HUES64 (cell line): ENCODE measurements at regions not wholly inside any gene's neighbourhood (a gene's known extent, or its start where the extent isn't known, plus 50 kb on each side); places are given as distances from the start of the nearest gene placed in this dataset.

ENCODE experiments used
- H3K27ac ChIP-seq: 2 replicates; pipeline ENCODE4 v1.7.0; 2013; ENCODE audit warnings: low read depth, low read length, inconsistent platforms
- H3K27me3 ChIP-seq: 2 replicates; pipeline ENCODE4 v1.6.1; 2013; ENCODE audit warnings: mild to moderate bottlenecking, low read length; ENCODE audit not compliant: insufficient read depth
- H3K36me3 ChIP-seq: 2 replicates; pipeline ENCODE4 v1.6.1; 2013; ENCODE audit warnings: mild to moderate bottlenecking, low read length; ENCODE audit not compliant: insufficient read depth
- H3K4me1 ChIP-seq: 2 replicates; pipeline ENCODE4 v1.6.1; 2013; ENCODE audit warnings: mild to moderate bottlenecking, low read length, moderate library complexity; ENCODE audit not compliant: insufficient read depth
- H3K4me3 ChIP-seq: 2 replicates; pipeline ENCODE4 v1.5.1; 2013; ENCODE audit warnings: mild to moderate bottlenecking, low read length, moderate library complexity
- H3K9ac ChIP-seq: 2 replicates; pipeline ENCODE4 v1.6.1; 2013; ENCODE audit warnings: mild to moderate bottlenecking, low read depth, low read length
- H3K9me3 ChIP-seq: 2 replicates; pipeline ENCODE4 v1.6.1; 2013; ENCODE audit warnings: low read depth, low read length; ENCODE audit not compliant: insufficient read depth
- whole genome bisulfite sequencing: fragments of 150-250, 120-280 bp; methylation state at CpG from one replicate; pipeline ENCODE4 v1.1.7; 2013; ENCODE audit warnings: missing lambda C conversion rate; 5-methylcytosine and 5-hydroxymethylcytosine counted together

DNA sequence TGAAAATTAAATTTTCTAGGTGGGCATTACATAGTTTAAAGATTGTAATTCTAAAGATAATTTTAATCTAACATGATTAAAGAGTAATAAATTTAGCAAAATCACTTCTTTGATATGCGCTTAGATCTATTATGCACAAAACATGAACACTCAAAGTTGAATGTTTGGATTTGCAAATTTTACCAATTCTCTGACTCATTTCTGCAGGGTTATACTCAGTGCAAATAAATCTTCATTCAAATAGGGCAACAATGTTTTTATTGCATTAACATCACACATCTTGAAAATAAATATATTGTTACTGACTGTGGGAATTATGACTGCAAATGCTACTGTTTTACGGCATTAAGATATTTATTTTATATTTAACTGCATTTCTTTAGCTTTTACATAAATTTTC, 110.7 kb downstream of the OGFRL1 start:
- no peak overlapping the region for H3K27ac ChIP-seq
- H3K9ac ChIP-seq: no peak overlapping the region
- no peaks in the 10 kb centered on the region for H3K36me3 ChIP-seq
- no peak overlapping the region for H3K4me3 ChIP-seq
- no peaks in the 10 kb centered on the region for H3K27me3 ChIP-seq
- WGBS: 100% methylated on average over 1 of the region's 2 CpGs
- H3K4me1 ChIP-seq: peaks cover 32% of the 10 kb centered on the region
- H3K9me3 ChIP-seq: no peaks in the 10 kb centered on the region

DNA sequence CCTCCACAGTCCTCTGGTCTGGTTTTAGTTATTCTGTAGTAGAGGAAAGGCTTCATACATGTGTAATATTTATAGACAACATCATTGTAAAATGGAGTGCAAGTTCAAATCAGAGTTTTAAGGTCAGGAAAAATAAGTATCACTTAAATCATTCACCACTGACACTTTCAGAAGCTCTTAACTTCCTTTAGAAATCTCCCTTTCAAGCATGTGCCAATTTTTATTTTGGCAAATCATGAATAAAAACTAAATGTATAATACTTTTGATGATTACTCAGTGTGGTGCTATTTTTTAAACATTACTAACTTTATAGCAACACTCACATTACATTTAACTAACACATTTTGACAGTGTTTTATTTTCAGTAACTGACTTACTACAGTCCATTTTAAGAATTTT, 112.2 kb downstream of the OGFRL1 start:
- peaks cover 48% of the 10 kb centered on the region for H3K4me1 ChIP-seq
- H3K9me3 ChIP-seq: no peaks in the 10 kb centered on the region
- no peaks in the 10 kb centered on the region for H3K36me3 ChIP-seq
- no peak overlapping the region for H3K4me3 ChIP-seq
- H3K27ac ChIP-seq: no peak overlapping the region
- H3K9ac ChIP-seq: no peak overlapping the region
- no peaks in the 10 kb centered on the region for H3K27me3 ChIP-seq

DNA sequence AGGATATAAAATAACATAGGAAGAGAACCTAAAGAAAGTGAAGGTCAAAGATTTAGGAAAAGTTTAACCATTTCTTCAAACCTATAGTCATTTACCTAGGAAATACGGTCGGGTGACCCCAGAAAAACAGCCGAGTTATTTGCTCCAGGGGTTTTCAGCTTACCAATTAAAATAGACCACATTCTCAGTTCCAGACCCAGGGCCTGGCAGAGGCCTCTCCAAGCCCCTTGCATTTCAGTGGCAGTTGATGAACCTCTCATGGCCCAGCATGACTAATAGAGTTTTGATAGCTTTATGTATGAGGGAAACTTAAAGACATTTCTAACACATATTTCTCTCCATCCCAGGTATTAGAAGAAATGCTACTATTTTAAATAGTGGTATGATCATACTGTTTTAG, 113.5 kb downstream of the OGFRL1 start:
- H3K9me3 ChIP-seq: no peaks in the 10 kb centered on the region
- H3K4me3 ChIP-seq: no peak overlapping the region
- WGBS: 81% methylated on average over 3 of the region's 3 CpGs
- H3K9ac ChIP-seq: no peak overlapping the region
- H3K27me3 ChIP-seq: no peaks in the 10 kb centered on the region
- H3K4me1 ChIP-seq: peaks cover 61% of the 10 kb centered on the region
- H3K36me3 ChIP-seq: no peaks in the 10 kb centered on the region
- no peak overlapping the region for H3K27ac ChIP-seq

DNA sequence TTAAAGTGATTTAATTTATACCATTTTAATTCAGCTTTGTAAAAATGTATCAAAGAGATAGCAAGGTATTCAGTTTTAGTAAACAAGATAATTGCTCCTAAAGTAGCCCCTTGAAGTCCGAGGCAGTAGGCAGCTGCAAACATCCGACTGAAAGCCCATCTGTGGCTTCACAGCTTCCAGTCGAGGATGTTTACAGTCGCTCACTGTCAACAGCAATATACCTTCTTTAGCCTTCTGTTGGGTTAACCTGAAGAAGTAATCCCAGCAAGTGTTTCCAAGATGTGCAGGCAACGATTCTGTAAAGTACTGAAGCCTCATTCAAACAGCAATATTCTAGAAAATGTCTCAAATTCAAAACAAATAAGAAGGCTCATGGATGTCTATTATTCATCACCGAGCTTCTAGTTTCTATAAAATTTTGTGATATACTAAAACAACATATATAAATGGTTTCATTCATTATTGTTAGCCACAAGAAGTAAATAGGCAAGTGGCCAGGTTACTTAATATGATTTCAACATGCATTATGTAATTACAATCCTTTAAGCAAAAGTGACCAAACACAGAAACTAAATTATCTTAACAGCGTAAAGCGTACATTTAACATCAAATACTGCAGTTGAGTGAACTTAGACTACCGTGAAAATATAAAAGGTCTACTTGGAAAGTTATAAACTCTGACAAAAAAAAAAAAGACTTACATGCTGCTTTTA, 115.0 kb downstream of the OGFRL1 start:
- Histone ChIP-seq H3K4me3 (no peak overlapping the region), H3K27me3 (no peaks in the 10 kb centered on the region), H3K27ac (peak overlapping the region; percentile 48; the same call in 1 of the 2 replicates), H3K4me1 (peaks cover 72% of the 10 kb centered on the region), H3K9me3 (no peaks in the 10 kb centered on the region), H3K9ac (peak overlapping the region; percentile 11; the same call in 1 of the 2 replicates), H3K36me3 (no peaks in the 10 kb centered on the region)
- 46% methylated on average over 8 of the region's 9 CpGs for WGBS

DNA sequence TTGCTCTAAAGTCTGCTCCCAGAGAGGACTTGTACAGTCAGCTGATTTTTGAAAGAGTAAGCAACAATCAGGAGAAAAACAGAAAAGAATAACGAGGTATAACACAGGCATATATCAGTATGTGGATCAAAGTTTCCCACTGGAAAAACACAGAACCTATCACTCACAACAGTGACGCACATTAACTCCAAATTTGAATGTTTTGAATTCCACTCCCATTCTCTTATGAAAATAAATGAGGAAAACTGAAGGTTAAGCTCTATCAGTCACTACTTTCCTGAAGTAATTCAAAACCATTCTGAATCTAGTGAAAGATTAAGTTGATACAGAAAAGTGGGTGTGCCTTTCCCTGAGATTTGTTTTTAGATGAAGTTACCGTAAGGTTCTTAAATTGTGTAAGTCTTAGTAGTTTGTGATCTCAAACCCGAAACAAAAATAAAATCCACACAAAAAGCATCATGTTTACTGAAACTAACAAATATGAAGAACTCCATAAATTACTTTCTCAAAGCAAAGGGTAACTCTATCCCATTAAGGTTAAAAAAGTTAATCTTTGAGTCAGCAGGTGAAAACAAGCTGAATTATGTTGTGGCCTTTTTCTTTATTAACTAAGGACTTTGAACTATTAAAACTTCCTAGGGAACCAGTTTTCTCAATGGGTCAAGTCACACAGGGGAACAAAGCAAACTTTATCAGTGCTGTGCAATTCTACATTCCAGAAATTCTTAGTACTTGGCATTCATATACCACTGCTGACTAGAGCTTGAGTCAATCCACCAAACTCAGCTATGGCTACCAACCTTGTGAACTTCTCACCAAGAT, 115.7 kb downstream of the OGFRL1 start:
- Histone ChIP-seq H3K27me3 (no peaks in the 10 kb centered on the region), H3K36me3 (no peaks in the 10 kb centered on the region), H3K9me3 (no peaks in the 10 kb centered on the region), H3K27ac (peak overlapping the region; percentile 48), H3K9ac (peak overlapping the region; percentile 11; the same call in 1 of the 2 replicates), H3K4me3 (no peak overlapping the region; the same call in 1 of the 2 replicates), H3K4me1 (peaks cover 72% of the 10 kb centered on the region)
- 88% methylated on average over 3 of the region's 4 CpGs for WGBS

DNA sequence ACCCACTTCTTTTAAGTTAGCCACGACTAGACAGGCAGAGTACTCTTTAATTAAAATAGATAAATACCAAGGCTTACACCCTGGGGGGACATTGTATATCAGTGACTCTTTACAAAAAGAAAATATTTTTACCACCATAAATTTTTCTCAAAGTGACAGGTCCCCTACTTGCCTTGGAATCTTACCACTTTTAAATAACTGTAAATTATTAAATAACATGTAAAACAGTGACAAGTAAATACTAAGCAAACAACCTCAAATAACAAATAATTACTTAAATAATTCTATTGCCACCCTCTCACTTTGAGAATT, 116.3 kb downstream of the OGFRL1 start:
- Histone ChIP-seq H3K9ac (no peak overlapping the region), H3K4me3 (no peak overlapping the region; the same call in 1 of the 2 replicates), H3K36me3 (peaks cover under 1% of the 10 kb centered on the region; the same call in 1 of the 2 replicates), H3K9me3 (no peaks in the 10 kb centered on the region), H3K27ac (no peak overlapping the region), H3K4me1 (peaks cover 70% of the 10 kb centered on the region), H3K27me3 (no peaks in the 10 kb centered on the region)
- 43% methylated on average over 1 of the region's 1 CpG for WGBS

DNA sequence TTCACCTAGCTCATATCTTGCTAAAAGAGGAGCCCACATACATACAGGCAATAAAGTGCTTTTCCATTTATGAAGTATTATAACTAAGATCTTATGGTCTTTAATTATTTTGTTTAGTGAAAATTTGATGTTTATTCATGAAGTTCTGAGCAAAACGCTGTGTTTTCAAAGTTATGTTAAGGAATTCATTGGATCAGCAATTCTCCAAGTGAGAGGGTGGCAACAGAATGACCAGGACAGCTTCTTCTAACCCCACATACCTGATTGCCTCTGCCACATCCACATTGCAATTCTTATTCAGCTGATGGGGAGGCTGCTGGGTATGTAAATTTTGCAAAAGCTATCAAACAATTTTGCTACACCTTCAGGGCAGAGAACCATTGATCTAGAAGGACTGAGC, 116.8 kb downstream of the OGFRL1 start:
- H3K27me3 ChIP-seq: no peaks in the 10 kb centered on the region
- H3K4me3 ChIP-seq: no peak overlapping the region
- H3K4me1 ChIP-seq: peaks cover 68% of the 10 kb centered on the region
- WGBS: 43% methylated on average over 1 of the region's 1 CpG
- H3K9ac ChIP-seq: no peak overlapping the region
- H3K36me3 ChIP-seq: peaks cover 2% of the 10 kb centered on the region; the same call in 1 of the 2 replicates
- H3K9me3 ChIP-seq: no peaks in the 10 kb centered on the region
- no peak overlapping the region for H3K27ac ChIP-seq

DNA sequence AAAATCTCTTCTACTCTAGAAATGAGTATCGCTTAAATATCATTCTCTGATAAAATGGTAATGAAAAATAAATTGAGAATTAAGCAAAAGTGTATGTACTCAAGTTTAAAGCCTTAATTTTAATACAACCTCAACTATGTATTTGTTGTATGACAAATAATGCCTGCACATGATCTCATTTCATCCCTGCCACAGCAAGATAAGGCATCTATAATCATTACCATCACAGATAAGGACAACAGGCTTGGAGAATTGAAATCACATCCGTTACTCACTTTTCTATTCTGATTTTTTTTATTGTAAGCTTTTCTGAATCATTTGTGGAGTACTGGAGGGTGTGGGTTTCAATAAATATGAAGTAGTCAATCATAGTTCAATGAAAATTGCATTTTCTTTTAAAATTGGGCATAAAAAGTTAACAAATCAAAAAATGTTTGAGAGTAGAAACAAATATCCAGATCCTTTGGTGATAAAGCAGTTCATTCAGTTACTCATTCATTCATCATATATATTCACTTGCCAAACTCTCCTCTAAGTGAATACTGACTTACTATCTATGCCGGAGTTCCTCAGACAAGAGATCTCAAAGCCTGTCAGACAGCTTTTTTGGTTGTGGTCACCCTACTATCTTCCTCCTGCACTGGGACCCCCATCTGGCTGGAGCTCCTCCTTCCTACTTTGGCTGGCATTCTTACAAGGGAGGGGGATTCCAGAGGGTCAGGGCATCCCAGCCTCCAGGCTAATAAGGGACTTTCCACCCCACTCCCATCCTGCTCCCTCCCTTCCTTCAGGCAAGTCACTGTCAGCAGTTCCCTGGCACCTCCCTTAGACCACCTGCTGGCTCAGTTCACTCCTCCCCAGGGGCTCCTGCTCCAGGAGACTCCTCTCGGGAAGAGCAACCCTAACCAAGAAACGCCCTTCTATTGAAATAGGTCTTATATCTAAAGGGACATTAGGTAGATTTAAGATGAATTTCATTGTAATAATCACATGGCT, 118.6 kb downstream of the OGFRL1 start:
- Histone ChIP-seq H3K27ac (no peak overlapping the region), H3K9ac (no peak overlapping the region), H3K4me3 (no peak overlapping the region), H3K9me3 (no peaks in the 10 kb centered on the region), H3K36me3 (peaks cover 2% of the 10 kb centered on the region; the same call in 1 of the 2 replicates), H3K4me1 (peaks cover 63% of the 10 kb centered on the region), H3K27me3 (no peaks in the 10 kb centered on the region)
- WGBS: 90% methylated on average over 2 of the region's 5 CpGs

DNA sequence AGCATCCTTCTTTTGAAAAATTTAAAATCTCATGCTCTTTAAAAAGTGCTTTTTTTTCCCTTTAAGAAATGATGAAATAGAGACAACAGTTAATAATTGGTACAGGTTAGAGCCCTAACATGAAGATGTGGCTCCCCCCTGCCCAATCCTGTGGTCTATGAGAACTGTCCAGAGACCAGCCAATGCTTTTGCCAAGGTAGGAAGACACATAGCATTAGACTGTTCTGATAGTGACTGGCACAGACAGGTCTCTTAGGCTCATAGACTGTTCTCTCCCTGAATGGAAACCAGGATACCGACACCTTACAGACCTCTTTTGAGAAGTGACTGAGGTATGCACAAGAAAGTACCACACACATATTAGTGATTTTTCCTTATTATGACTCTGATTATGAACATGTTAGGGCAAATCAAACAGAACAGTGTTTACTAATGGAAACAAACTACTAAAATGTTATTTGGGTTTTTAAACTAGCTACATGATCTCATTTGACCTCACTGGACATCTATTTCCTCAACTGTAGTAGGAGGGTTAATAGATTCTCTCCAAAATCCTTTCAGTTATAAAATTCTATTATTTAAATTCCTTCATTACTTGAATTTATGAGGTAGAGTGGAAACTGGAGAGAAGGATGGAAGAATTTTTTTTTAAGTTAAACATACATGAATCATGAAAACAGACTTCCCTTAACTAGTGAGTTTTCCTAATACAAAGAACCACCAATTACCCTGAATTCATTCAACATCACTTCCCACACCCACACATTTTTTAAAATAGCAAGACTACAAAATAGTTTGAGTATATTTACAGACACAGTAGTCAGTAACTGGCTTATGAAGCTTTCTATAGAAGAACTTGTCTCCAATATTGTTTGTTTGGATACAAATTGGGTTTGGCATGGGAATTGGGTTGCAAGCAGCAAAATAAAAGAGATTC, 120.4 kb downstream of the OGFRL1 start:
- H3K27me3 ChIP-seq: no peaks in the 10 kb centered on the region
- peaks cover 2% of the 10 kb centered on the region; the same call in 1 of the 2 replicates for H3K36me3 ChIP-seq
- WGBS: 80% methylated on average over 1 of the region's 1 CpG
- H3K4me1 ChIP-seq: peaks cover 52% of the 10 kb centered on the region
- H3K4me3 ChIP-seq: no peak overlapping the region
- H3K9me3 ChIP-seq: no peaks in the 10 kb centered on the region
- no peak overlapping the region for H3K9ac ChIP-seq
- H3K27ac ChIP-seq: no peak overlapping the region

DNA sequence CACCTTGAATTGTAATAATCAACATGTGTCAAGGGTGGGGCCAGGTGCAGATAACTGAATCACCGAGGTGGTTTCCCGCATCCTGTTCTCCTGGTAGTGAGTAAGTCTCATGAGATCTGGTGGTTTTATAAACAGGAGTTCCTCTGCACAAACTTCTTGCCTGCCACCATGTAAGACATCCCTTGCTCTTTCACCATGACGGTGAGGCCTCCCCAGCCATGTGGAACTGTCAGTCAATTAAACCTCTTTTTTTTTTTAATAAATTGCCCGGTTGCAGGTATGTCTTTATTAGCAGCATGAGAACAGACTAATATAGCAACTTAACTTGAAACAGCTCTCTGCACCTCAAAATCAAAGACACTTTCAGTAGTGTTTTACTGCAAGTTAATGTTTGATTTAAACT, 121.6 kb downstream of the OGFRL1 start:
- H3K4me1 ChIP-seq: peaks cover 40% of the 10 kb centered on the region
- no peak overlapping the region for H3K4me3 ChIP-seq
- 96% methylated on average over 4 of the region's 4 CpGs for WGBS
- H3K9me3 ChIP-seq: no peaks in the 10 kb centered on the region
- no peak overlapping the region for H3K9ac ChIP-seq
- peaks cover 12% of the 10 kb centered on the region; the same call in 1 of the 2 replicates for H3K36me3 ChIP-seq
- no peaks in the 10 kb centered on the region for H3K27me3 ChIP-seq
- H3K27ac ChIP-seq: no peak overlapping the region
